BE2C (cell line): ENCODE measurements at regions not wholly inside any gene's neighbourhood (a gene's known extent, or its start where the extent isn't known, plus 50 kb on each side); places are given as distances from the start of the nearest gene placed in this dataset.
A peak's percentile ranks its signal among the peaks of the same experiment; 100 is the strongest.

Experiments used
- DNase-seq: peaks from one replicate; pipeline ENCODE4 v3.0.0-alpha.2; 2020
- H3K27me3 ChIP-seq: fragments of 250-450 bp; sonication (Bioruptor Pico); 2 replicates; pipeline ENCODE4 v1.5.1; 2020; ENCODE audit warnings: mild to moderate bottlenecking
- H3K36me3 ChIP-seq: fragments of 250-450 bp; sonication (Bioruptor Pico); 2 replicates; pipeline ENCODE4 v1.5.1; 2020; ENCODE audit warnings: mild to moderate bottlenecking
- H3K4me1 ChIP-seq: fragments of 250-450 bp; sonication (Bioruptor Pico); 2 replicates; pipeline ENCODE4 v1.5.1; 2020
- H3K4me3 ChIP-seq: 2 replicates; pipeline ENCODE4 v1.5.1; 2011; ENCODE audit warnings: low read depth, low read length
- H3K9me3 ChIP-seq: fragments of 250-450 bp; sonication (Bioruptor Pico); 2 replicates; pipeline ENCODE4 v1.5.1; 2020
- TF ChIP-seq, protein P1 (sequence below): IDR thresholded peaks from 2 replicates; pipeline ENCODE4 v1.5.1; 2012; ENCODE audit warnings: mild to moderate bottlenecking, low read depth, low read length

GRCh38 chr12:115755725-115756085 is 521.8 kb downstream of the MED13L start:
- DNase-seq: no peak

DNA sequence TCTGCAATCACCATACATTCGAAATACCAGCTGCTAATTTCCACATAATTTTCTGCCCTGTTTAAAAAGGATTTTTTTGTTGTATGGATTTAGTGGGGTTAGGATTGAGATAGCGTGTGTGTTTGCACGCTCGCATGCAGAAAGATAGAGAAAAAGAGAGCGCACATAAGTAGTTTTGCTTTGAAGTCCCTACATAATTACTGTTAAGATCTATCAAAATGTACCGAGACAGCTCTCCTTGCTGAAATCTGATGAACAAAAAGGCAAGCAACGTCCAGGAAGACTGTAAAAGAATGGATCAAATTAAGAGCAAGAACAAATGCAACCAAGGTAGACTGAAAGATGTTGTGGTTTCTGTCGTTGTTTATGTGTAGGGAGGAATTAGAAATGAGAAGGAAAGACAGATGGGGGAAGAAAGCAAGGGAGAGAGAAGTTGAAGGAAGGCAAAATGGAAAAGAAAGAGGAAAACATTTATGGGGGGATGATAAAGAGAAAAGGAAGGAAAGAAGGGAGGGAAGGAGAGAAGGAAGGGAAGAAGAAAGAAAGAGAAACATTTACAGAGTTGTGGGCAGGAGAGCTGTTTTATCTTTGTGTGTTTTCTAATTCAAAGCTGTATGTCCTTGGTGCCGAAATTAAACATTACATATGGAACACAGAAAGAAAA is 522.3 kb downstream of the MED13L start:
- Histone ChIP-seq H3K27me3 (no peaks in the 10 kb centered on the region), H3K4me3 (peak overlapping the region; percentile 56), H3K9me3 (no peaks in the 10 kb centered on the region), H3K4me1 (peaks cover 30% of the 10 kb centered on the region), H3K36me3 (no peaks in the 10 kb centered on the region)
- TF ChIP-seq, protein P1, sequence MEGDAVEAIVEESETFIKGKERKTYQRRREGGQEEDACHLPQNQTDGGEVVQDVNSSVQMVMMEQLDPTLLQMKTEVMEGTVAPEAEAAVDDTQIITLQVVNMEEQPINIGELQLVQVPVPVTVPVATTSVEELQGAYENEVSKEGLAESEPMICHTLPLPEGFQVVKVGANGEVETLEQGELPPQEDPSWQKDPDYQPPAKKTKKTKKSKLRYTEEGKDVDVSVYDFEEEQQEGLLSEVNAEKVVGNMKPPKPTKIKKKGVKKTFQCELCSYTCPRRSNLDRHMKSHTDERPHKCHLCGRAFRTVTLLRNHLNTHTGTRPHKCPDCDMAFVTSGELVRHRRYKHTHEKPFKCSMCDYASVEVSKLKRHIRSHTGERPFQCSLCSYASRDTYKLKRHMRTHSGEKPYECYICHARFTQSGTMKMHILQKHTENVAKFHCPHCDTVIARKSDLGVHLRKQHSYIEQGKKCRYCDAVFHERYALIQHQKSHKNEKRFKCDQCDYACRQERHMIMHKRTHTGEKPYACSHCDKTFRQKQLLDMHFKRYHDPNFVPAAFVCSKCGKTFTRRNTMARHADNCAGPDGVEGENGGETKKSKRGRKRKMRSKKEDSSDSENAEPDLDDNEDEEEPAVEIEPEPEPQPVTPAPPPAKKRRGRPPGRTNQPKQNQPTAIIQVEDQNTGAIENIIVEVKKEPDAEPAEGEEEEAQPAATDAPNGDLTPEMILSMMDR: no peak
- no peak for DNase-seq

More at GRCh38 chr12:115755725-115756085, 521.8 kb downstream of the MED13L start:
- TF ChIP-seq, protein P1: no peak
- Histone ChIP-seq H3K4me3 (peak overlapping the region; percentile 56), H3K9me3 (no peaks in the 10 kb centered on the region), H3K27me3 (no peaks in the 10 kb centered on the region), H3K4me1 (peaks cover 32% of the 10 kb centered on the region), H3K36me3 (no peaks in the 10 kb centered on the region)

GRCh38 chr12:115752913-115753726 is 524.4 kb downstream of the MED13L start:
- Histone ChIP-seq H3K9me3 (no peaks in the 10 kb centered on the region), H3K27me3 (no peaks in the 10 kb centered on the region), H3K4me3 (no peak overlapping the region), H3K4me1 (peaks cover 30% of the 10 kb centered on the region), H3K36me3 (no peaks in the 10 kb centered on the region)
- peak; percentile 66 for DNase-seq
- TF ChIP-seq, protein P1: peak; percentile 85

DNA sequence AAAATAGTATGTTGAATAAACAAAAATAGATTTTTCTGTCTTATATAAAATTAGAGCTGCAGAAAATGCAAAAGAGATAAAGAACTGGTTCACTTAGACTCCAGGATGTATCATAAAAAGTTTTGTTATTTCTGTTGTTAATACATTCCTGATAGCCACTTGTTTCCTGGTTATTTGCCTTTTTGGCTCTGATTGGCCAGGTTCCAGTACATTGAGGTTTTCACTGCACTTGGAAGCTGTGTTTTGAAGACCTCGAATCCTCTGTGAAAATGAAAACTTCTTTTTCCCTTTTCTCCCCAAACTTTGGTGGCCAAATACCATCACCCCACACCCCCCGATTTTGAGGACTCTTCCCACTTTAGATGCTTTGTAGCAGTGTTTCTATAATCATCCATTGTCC is 525.3 kb downstream of the MED13L start:
- Histone ChIP-seq H3K9me3 (no peaks in the 10 kb centered on the region), H3K36me3 (no peaks in the 10 kb centered on the region), H3K4me1 (peaks cover 30% of the 10 kb centered on the region), H3K4me3 (no peak overlapping the region), H3K27me3 (no peaks in the 10 kb centered on the region)
- DNase-seq: no peak
- TF ChIP-seq, protein P1: no peak

GRCh38 chr12:115750340-115750739 is 527.2 kb downstream of the MED13L start:
- no peak for DNase-seq
- Histone ChIP-seq H3K27me3 (no peaks in the 10 kb centered on the region), H3K36me3 (no peaks in the 10 kb centered on the region), H3K9me3 (no peaks in the 10 kb centered on the region), H3K4me3 (no peak overlapping the region), H3K4me1 (peaks cover 25% of the 10 kb centered on the region)
- TF ChIP-seq, protein P1: no peak
